ENCODE measurements at regions not wholly inside any gene's neighbourhood (a gene's known extent, or its start where the extent isn't known, plus 50 kb on each side); places are given as distances from the start of the nearest gene placed in this dataset.
"Not testable (repeated sequence)": the region's sequence is repeated elsewhere in the genome, so short reads cannot be mapped to it uniquely, and the experiment has no call there.

DNA sequence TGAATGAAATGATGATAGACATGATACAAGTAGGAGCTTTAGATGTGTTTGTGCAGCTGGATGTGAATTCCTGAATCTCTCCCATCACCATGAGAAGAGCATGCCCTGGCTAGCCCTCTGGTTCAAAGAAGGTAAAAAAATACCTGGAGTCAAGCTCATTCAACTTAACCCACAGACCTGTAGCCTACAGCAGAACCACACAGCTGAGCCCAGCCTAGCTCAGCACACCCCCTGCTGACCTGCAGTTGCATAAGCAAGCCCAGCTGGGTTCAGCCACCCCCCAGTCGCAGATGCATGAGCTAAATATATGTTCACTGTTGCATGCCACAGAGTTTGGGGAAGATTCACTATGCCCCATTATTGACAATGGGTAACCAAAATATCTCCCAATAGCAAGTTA is 130.6 kb upstream of the RRN3 start:
- TF ChIP-seq POLR2A (IDR thresholded peaks at IDR 0.05) = not testable (repeated sequence)
- TF ChIP-seq, protein P1, sequence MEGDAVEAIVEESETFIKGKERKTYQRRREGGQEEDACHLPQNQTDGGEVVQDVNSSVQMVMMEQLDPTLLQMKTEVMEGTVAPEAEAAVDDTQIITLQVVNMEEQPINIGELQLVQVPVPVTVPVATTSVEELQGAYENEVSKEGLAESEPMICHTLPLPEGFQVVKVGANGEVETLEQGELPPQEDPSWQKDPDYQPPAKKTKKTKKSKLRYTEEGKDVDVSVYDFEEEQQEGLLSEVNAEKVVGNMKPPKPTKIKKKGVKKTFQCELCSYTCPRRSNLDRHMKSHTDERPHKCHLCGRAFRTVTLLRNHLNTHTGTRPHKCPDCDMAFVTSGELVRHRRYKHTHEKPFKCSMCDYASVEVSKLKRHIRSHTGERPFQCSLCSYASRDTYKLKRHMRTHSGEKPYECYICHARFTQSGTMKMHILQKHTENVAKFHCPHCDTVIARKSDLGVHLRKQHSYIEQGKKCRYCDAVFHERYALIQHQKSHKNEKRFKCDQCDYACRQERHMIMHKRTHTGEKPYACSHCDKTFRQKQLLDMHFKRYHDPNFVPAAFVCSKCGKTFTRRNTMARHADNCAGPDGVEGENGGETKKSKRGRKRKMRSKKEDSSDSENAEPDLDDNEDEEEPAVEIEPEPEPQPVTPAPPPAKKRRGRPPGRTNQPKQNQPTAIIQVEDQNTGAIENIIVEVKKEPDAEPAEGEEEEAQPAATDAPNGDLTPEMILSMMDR (IDR thresholded peaks at IDR 0.05) = not testable (repeated sequence)
